ENCODE measurements at regions not wholly inside any gene's neighbourhood (a gene's known extent, or its start where the extent isn't known, plus 50 kb on each side); places are given as distances from the start of the nearest gene placed in this dataset.

DNA sequence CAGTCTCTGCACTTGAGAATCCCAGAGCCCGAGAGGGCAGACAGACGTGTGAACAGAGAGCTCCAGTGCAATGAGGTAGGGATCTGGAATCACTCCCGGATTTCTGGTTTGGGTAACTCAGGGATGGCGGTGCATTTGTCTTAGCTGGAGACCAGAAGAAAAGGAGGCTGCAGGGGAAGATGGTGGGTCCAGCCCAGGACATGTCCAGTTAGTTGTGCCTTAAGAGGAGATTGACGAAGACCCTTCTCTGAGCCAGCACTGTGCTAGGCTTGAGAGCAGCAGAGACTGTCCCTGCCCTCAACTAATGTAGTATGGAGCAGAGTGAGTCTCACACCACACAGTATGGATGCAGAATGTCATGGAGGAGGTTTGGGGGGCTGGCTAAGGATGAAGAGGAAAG is 150.6 kb upstream of the COPS8 start:
- DNase-seq (ENCODE audit: low spot score): no peak

DNA sequence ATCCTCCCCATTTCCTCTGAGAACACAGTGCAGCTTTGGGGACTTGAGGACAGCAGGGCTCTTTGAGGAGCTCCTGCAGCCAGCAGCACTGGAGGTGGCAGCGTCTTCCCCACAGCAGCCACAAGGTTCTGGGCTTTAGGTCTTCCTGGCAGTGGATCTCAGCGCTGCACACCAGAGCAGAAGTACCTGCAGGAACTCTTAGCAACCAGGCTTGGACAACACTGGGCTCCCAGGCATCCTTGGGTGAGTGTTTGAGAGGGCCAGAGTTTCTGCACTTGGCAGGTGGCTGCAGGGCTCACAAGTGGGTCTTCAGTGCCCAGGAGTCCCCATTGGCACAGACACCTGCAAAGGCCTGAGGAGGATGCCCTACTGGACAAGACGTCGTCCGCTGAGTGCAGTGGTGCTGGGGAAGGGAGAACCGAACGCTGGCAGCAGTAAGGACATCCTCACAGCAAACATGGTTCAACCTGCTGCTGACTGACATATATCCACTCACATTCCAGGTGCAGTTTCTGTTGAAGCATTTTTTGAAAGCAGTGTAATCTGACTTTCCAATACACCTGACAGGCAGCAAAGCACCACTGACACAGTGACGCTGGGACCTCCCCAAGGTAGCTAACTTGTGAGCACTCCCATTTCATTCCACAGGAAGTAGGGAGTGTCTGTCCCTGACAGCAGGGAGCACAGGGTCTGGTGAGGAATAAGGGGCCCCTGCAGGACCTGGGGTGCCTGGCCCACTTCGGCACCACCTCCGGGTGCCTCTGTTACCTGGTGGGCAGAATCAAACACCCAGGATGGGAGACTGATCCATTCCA is 149.9 kb upstream of the COPS8 start:
- DNase-seq (ENCODE audit: low spot score): no peak

DNA sequence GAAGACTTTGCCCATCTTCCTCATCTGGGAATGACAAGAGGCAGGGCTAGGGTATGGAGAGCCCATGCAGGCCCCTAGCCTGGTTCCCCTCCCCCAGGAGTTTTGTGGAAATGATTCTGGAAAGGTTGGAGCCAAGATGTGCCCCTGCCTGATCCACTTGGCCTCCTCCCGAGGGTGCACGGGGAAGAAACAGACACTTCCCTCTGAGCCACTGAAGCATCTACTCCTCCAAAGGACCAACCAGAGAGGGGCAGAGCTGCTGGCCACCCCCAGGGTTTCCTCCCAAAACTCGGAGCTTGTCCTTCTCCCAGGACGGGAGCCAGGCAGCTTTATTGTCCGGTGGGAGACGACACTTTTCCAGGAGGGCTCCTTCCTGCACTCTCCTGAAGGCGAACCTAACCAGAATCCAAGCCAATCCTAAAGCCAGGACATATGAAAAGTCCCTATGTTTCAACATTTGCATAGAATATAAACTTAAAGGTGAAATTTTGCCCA is 149.2 kb upstream of the COPS8 start:
- DNase-seq (ENCODE audit: low spot score): no peak

DNA sequence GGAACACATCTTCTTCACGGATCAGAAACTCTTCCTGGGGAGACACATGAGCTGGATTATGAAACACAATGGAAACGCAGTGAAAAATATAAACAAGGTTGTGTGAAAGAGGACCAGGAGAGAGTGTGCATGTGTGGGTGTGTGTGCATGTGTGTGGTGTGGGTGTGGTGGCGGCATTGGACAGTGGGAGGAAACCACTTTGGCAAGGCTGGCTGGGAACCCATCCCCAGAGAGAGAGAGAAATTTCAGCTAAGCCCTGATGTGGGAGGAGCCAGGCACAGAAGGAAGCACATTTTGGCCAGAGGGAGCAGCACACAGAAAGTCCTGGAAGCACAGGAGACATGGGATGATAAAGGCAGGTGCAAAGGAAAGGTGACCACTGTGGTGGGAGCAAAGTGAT is 147.6 kb upstream of the COPS8 start:
- DNase-seq (ENCODE audit: low spot score): no peak

DNA sequence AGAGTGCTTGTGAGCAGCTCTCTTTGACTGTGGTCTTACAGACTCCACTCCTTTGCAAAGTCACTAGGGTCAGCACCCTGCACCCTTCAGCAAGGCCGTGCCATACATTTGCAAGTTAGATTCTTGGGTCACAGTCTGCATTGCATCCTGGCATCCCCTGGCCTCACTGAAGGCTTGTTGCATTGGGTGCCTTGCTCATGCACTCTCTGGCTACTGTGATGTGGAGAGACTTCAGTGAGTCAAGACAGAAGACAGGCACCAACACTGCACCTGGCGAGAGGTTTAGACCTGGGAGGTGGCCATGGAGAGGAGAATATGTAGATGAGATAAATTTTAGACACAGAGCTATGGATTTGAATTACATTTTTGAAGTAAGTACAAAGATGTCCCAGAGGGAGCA is 146.4 kb upstream of the COPS8 start:
- DNase-seq (ENCODE audit: low spot score): no peak

DNA sequence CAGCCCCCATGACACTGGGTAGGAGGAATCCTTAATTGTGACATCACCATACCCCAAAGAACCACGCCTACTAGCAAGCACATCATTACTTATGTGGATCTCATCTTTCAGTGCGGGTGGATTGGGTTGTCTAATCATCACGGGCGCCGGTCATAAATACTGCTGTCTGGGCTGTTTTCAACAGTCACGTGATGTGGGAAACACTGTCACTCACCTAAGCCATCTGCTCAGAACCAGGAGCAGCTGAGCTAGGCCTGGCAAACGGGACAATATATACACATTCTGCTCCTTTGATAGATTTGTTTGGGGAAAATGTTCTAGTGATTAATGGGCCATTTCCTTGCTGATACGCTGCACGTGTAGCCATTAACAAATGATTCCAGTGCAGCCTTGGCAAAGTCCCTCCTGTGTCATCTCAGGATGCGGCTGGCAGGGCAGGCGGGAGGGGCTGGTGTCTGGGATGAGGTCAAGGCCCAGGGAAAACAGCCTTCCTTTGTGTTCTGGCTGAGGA is 145.9 kb upstream of the COPS8 start:
- DNase-seq (ENCODE audit: low spot score): peak; percentile 68

DNA sequence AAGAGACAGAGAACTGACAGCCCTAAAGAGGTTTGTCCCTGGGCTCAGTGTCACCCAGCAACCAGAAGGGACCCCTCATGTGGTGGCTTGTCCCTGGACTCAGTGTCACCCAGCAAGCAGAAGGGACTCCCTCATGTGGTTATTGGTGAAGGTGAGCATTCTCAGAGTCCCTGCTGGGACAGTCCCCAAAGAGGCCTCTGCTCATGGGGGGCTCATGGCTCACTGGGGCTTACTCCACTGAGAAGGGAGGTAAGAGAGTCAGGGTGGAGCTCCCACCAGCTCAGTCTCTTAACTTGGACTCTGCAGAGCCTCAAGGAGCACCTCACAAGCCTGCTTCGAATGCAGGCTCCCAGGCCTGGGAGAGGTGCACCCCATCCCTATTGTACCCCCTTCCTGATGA is 145.2 kb upstream of the COPS8 start:
- no peak for DNase-seq (ENCODE audit: low spot score)

DNA sequence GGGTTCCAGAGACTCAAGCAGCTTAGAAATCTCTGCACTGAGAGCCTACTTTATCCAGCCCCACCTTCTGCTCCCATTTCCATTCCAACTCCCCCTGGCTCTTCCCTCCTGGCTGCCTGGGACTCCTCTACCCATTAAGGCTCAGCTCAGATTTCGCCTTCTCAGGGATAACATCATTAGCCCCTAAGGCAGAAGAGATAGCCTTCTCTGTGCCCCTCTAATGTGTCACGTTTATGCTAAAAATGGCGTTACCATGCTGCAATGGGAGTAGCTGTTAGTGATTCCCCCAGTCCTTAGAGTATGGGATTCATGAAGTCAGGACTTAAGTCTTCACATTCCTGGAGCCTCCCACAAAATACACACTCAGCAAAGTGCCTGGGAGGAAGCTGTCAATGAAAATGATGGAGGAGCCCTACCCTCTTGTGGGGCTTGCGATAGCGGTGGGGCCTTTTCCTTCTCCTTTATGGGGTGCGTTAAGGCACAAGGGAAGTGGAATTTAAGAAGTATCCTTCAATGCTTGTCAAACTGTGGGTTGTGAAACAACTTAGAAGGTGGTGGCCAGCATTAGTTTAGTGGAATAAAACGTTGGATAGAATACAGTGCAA is 144.7 kb upstream of the COPS8 start:
- no peak for DNase-seq (ENCODE audit: low spot score)

DNA sequence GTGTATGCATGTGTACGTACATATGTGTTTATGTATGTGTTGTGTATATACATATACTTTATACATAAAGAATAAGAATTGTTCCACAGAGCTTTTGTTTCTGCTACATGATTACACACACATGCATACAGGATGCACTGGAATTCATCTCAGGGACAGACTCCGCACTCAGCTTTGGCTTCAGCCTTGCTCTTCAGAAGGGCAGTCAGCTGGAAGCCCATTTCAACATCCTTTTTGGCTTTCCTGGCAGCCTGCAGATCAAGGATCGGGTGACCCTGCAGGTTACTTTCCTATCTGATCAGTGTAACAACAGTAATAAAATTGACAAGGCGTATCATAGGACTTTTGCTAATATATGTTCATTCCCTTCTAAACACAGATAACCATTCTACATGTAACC is 144.1 kb upstream of the COPS8 start:
- no peak for DNase-seq (ENCODE audit: low spot score)

DNA sequence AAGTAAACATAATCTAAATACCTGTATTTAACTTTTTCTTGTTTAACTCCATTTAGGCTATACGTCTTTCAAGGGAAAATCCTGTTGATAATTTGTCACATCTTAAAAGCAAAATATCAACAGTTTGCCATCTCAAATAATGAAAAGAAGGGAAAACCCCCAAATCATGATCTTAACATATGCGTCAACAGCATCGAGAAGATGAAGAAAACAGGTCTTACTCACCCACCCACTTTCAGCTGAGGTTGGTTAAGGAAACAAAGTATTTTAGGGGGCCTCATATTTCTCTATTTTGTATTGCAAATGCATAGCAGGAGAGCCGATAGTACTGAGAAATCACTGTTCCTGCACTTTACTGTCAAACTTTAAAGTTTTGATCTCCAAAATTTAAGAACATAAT is 143.1 kb upstream of the COPS8 start:
- no peak for DNase-seq (ENCODE audit: low spot score)

DNA sequence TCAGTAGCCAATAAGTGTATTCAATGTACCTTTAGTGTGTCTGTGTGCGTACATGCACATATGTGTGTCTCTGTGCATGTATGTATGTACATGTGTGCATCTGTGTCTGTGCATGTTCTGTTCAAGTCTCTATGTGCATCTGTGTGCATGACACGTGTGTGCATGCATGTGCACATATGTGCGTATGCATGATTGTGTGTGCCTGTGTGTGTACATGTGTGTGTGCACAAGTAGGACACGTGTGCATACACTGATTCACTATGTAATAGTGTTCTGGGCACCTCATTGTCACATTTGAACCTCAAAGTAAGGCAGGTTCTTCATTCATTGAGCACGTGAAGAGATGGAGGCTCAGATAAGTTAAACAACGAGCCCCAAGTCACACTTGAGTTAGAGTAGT is 142.6 kb upstream of the COPS8 start:
- no peak for DNase-seq (ENCODE audit: low spot score)

DNA sequence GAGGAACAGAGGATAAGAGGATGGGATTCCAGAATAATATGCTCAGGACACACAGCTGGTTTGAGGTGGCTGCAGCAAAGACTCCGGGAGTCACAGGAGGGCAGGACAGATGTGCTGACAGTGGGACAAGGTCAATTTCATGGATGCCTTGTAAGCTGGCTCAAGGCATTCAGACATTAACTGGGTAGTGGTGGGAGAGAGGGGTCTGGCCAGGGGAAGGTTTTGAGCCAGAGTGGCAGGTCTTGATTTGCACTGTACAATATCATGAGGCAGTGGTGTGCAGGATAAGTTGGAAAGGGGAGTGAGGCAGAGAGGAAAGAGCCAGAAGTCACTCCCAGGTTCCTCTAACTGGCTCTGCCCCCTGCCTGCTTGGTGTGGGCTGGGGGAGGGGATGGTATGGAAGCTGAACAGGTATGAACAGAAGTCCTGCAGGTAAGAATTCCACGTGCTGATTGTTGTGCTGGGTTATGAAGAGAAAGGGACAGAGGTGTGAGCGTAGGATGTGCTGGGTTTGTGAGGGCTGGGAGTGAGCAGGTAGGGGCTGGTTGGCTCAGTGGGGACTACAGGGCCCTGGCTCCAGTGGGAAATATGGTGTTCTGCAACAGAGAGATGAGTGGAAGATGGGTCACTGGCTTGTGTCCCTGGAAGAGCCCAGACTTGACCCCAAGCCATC is 141.7 kb upstream of the COPS8 start:
- DNase-seq (ENCODE audit: low spot score): no peak

DNA sequence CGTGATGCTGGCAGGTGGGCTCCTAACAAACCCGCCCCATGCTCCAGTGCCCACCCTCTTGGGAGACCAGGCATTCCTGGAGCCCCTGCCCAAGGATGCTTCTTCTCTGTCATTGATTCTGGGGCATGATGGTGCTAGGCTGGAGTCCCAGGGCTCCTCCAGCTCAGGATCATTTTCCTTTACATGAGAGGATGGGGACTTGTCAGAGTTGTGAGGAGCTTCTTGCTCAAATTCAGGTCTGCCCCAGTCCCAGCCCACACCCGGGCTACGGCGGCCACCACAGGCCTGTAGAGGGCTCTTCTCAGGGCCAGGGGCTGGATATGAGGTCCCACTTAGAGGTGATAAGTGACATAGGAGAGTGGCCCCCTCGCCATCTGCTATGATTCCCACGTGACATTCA is 141.1 kb upstream of the COPS8 start:
- DNase-seq (ENCODE audit: low spot score): no peak

DNA sequence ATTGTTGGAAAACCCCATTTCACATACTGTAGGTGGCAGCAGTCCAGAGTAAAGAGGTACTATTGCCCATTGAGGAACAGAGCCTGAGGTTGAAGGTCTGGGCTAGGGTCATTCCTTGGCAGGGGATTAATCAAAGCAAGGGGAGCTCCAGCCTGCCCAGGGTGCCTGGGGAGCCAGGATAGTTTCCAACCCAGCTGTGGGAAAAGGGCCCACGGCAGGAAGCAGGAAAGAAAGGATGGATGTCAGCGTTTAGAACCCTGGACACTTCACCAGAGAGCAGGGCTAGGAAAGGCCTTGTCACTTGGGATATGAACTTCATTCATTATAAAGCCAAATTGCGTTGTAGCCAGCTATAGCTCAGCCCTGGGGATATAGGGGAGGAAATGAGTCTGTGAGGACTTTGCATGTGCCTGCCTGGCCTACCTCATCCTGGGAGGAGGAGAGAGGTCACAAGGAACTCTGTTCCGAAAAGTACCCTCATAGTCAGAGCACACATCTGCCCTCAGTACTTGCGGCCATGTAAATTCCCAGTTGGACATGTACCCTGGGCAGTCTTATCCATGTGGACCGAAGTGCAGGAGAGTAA is 140.2 kb upstream of the COPS8 start:
- no peak for DNase-seq (ENCODE audit: low spot score)

DNA sequence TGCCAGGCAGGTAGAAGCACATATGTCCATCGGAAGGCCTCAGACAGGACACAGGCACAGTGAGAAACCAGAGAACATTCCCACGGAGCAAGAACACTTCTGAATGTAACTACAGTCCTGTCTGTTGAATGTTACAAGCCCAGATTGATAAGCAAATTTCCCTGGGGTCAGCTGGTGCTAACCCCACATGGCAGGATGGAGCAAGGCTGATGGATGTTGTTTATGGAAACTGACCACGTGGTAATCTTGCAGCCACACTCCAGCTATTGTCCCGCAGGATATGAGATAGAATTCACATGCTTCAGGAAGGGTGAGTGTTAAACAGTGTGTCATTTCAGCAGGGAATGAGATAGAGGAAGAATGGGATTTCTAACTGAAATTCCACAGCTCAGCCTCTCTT is 138.8 kb upstream of the COPS8 start:
- no peak for DNase-seq (ENCODE audit: low spot score)

DNA sequence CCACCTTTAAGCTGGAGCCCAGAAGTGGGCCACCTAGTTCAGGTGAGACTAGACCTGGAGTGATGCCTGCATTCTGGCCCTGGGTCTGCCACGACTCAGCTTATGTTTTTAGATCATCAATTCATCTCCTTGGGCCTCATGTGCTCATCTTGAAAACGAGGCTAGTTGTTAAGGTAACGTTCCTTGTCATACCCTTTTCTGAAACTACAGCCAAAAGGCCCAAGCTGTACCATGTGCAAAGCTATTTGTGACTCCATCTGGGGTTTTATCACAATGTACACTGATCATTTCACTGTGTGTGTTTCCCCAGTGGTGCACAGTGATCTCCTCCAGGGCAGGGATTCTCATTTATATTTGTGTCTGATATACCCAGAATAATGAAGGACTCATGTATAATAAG is 138.4 kb upstream of the COPS8 start:
- no peak for DNase-seq (ENCODE audit: low spot score)

DNA sequence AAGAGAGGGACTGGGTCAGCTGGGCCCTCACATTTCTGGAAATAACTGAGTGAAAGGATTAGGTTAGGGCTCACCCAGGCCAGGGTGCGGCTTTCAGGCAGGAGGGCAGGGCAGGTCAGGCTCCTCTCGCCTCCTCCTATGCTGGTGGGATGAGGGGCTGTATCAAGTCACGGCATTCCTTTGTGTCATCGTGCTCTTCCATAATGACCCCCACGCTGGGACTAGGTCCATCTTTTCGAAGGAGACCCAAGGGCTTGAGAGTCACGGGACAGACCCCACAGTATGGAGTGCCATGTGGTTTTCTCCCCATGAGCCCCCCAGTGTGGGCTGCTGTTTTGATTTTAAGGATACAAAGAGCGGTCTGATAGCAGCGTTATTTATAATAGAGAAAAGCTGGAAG is 137.8 kb upstream of the COPS8 start:
- DNase-seq (ENCODE audit: low spot score): no peak

DNA sequence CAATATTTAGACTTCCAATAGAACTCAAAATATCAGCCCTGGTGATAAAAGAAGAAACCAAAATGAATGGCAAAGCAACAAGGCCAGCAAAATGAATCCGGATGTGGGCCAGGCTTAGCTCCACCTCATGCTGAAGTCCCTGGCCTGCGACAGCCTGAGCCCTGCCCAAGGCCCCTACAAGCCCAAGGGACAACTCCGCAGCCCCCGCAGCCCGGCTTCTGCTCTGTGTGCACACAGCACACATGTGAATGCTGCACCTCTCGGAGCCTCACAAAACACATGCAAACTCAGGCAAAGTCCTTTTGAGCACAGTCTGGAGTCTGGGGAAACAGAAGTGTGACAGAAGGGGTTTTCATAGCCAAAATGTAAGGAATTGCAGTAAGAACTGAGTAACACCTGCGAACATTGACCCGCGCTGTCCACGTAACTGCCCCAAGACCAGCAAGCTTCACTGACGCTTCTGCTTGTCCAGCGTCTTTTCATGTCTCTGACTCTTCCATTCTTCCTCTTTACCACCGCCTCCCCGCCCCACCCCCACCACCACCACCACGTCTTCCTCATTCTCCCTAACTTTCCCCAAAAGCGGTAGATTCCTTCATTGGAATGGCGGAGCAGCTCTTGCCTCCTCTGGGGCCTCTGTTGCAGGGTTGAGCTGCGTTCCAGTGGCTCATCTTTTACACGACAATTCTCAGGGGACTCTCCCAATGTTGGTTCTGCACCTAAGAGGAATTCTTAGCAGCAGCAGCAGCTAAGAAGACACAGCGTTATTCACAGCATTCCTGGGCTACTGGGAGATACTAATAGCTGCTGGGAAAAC is 136.4 kb upstream of the COPS8 start:
- DNase-seq (ENCODE audit: low spot score): no peak

DNA sequence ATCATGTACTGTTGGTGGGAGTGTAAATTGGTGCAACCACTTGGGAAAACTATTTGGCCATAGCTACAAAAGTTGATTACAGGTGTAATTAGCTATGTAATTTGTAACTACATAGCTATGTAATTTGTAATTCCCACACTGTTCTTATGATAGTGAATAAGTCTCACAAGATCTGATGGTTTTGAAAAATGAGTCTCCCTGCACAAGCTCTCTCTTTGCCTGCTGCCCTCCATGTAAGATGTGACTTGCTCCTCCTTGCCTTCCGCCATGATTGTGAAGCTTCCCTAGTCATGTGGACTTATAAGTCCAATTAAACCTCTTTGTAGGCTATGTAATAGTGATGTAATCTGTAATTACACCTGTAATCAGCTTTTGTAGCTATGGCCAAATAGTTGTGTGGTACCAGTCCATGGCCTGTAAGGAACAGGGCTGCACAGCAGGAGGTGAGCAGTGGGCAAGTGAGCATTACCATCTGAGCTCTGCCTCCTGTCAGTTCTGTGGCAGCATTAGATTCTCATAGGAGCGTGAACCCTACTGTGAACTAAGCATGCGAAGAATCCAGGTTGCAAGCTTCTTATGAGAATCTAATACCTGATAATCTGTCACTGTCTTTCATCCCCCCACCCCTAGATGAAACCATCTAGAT is 133.7 kb upstream of the COPS8 start:
- no peak for DNase-seq (ENCODE audit: low spot score)

DNA sequence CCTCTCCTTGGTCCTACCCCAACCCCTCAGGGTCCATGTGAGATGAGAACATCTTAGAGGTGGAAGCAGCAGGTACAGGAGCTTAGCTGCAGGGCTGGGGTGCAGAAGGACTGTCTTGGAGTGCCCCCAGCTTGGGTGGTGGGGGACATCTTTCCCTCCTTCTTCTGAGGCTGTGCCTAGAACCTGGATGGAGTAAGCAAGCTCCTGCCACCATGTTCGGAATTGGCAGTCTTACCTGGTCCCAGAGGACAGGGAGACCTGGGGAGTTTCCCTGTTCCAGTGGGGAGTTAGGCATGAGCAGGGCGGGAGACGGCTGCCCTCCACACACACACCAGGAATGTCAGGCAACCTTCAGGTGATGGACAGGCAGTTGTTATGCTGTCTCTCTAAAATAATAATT is 131.0 kb upstream of the COPS8 start:
- no peak for DNase-seq (ENCODE audit: low spot score)

DNA sequence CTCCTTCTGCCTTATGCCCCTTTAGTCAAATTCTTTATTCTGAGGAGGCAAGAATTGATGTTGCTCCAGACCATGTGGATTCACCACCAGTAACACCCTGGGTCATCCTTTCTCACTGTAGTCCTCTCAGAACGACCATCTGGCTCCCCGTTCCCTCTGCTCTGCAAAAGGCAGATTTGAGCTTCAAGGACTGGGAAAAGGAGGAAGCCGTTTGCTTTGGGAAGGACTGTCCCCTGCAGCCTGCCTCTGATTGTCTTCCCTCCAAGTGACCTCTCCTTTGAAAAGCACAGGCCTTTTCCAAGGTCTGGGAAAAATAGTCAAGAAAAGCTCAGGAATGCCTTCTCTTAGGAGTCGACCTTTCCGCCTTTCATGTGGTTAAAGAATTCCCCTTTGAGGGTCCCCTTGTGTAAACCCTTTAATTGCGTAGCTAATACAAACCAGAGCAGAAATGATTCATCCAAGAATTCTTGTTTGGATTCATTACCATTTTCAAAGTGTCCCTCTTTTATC is 130.1 kb upstream of the COPS8 start:
- no peak for DNase-seq (ENCODE audit: low spot score)
